Endothelial cell of umbilical vein (primary cell): ENCODE measurements at regions not wholly inside any gene's neighbourhood (a gene's known extent, or its start where the extent isn't known, plus 50 kb on each side); places are given as distances from the start of the nearest gene placed in this dataset.

Source experiments
- BruUV-seq: library from RNA; stranded (reverse); fragments of 400-500 nt; replicated peaks from 2 replicates; lab custom pipeline; 2021; lab: Mats Ljungman, UMichigan
- CTCF ChIA-PET: fragments of 300-600, 350-600 bp; sonication (Branson Sonifier 250); formaldehyde crosslinking; loops from one replicate; lab custom pipeline; 2021; ENCODE audit warnings: antibody characterized with exemption, inconsistent platforms; lab: Charles Lee
- POLR2A ChIA-PET: fragments of 300-600, 350-600 bp; sonication (Branson Sonifier 250); formaldehyde crosslinking; loops from one replicate; lab custom pipeline; 2021; ENCODE audit warnings: antibody characterized with exemption, inconsistent platforms; lab: Charles Lee
- DNase-seq: peaks from one replicate; pipeline ENCODE4 v3.0.0-alpha.2; 2011; ENCODE audit warnings: low read depth, low spot score
- FAIRE-seq: peaks from 2 replicates; lab custom pipeline; 2011; peaks lifted over from hg19 to GRCh38; lab: Jason Lieb, UNC
- H2AFZ ChIP-seq: 2 replicates; pipeline ENCODE4 v1.6.0; 2012; ENCODE audit warnings: low read depth, low read length, control low read depth, inconsistent platforms
- H3K27ac ChIP-seq: 2 replicates; pipeline ENCODE4 v1.5.1; 2011; ENCODE audit warnings: low read depth, mild to moderate bottlenecking, control low read depth, low read length, moderate library complexity; ENCODE audit not compliant: insufficient read depth
- H3K27me3 ChIP-seq, 2 experiments: 2 replicates each; pipeline versions ENCODE4 v1.6.0 to v1.6.1; 2011; ENCODE audit warnings: low read length in 2 of 2, mixed read lengths in 1 of 2; ENCODE audit not compliant: control insufficient read depth in 2 of 2, insufficient read depth in 2 of 2
- H3K36me3 ChIP-seq, 2 experiments: 2 replicates in 1 of 2; 3 replicates in 1 of 2; pipeline ENCODE4 v1.5.1; 2011; ENCODE audit warnings: low read length in 2 of 2, mild to moderate bottlenecking in 1 of 2, moderate library complexity in 1 of 2; ENCODE audit not compliant: control insufficient read depth in 2 of 2, insufficient read depth in 2 of 2; ENCODE audit errors: extremely low read depth in 1 of 2
- H3K4me1 ChIP-seq: 3 replicates; pipeline ENCODE4 v1.5.1; 2011; ENCODE audit warnings: mild to moderate bottlenecking, low read length; ENCODE audit not compliant: control insufficient read depth, insufficient read depth; ENCODE audit errors: extremely low read depth
- H3K4me2 ChIP-seq: 2 replicates; pipeline ENCODE4 v1.6.1; 2011; ENCODE audit warnings: low read length, control low read depth, mixed read lengths; ENCODE audit not compliant: insufficient read depth
- H3K4me3 ChIP-seq, 3 experiments: fragments of 200-600 bp in 1 of 3; sonication (generic), shearing (Covaris generic) in 1 of 3; replicated peaks in 1 of 3; 2 replicates each; pipeline ENCODE4 v1.5.1; 2011 to 2016; ENCODE audit warnings: control low read depth in 3 of 3, low read length in 3 of 3, mild to moderate bottlenecking in 2 of 3, inconsistent platforms in 1 of 3, low read depth in 1 of 3, moderate library complexity in 1 of 3; ENCODE audit not compliant: insufficient read depth in 1 of 3
- H3K79me2 ChIP-seq: 2 replicates; pipeline ENCODE4 v1.6.0; 2012; ENCODE audit warnings: low read length, inconsistent platforms; ENCODE audit not compliant: control insufficient read depth, insufficient read depth
- H3K9ac ChIP-seq: replicated peaks from 2 replicates; pipeline ENCODE3; 2011; ENCODE audit warnings: low read length, control low read depth; ENCODE audit not compliant: insufficient read depth; ENCODE audit errors: extremely low read depth
- H3K9me1 ChIP-seq: replicated peaks from 3 replicates; pipeline ENCODE4 v1.6.0; 2011; ENCODE audit warnings: mild to moderate bottlenecking, low read length; ENCODE audit not compliant: control insufficient read depth, insufficient read depth; ENCODE audit errors: extremely low read depth
- H3K9me3 ChIP-seq: replicated peaks from 2 replicates; pipeline ENCODE4 v1.5.1; 2012; ENCODE audit warnings: low read length, inconsistent platforms; ENCODE audit not compliant: control insufficient read depth, insufficient read depth
- H4K20me1 ChIP-seq: replicated peaks from 2 replicates; pipeline ENCODE3; 2011; ENCODE audit warnings: mild to moderate bottlenecking, low read length; ENCODE audit not compliant: control insufficient read depth, insufficient read depth; ENCODE audit errors: extremely low read depth
- EZH2 ChIP-seq: IDR thresholded peaks from 2 replicates; pipeline ENCODE4 v1.6.1; 2012; ENCODE audit warnings: borderline replicate concordance, low read depth, mild to moderate bottlenecking, moderate library complexity, low read length, inconsistent platforms; ENCODE audit not compliant: severe bottlenecking
- FOS ChIP-seq: IDR thresholded peaks from 2 replicates; pipeline ENCODE4 v1.6.1; 2011; ENCODE audit warnings: mild to moderate bottlenecking, low read length, moderate library complexity, borderline replicate concordance; ENCODE audit not compliant: insufficient read depth
- GATA2 ChIP-seq: IDR thresholded peaks from 2 replicates; pipeline ENCODE4 v1.7.0; 2011; ENCODE audit warnings: low read depth, mild to moderate bottlenecking, moderate library complexity, mixed read lengths, low read length; ENCODE audit not compliant: insufficient read length, insufficient read depth
- JUN ChIP-seq: IDR thresholded peaks from 2 replicates; pipeline ENCODE4 v1.6.1; 2011; ENCODE audit warnings: borderline replicate concordance, low read depth; ENCODE audit not compliant: insufficient read length, insufficient read depth
- MYC ChIP-seq: IDR thresholded peaks from one replicate; pipeline ENCODE4 v1.6.1; 2011; ENCODE audit warnings: mild to moderate bottlenecking, low read depth, low read length
- POLR2A ChIP-seq: IDR thresholded peaks from 2 replicates; pipeline ENCODE4 v1.6.1; 2012; ENCODE audit warnings: low read depth, mild to moderate bottlenecking, control low read depth, low read length
- POLR2AphosphoS5 ChIP-seq: IDR thresholded peaks from 2 replicates; pipeline ENCODE4 v1.6.1; 2012; ENCODE audit warnings: low read depth, mild to moderate bottlenecking, control low read depth, low read length, moderate library complexity; ENCODE audit not compliant: insufficient read depth
- dilution Hi-C: fragments of 300-500 bp; cut with MboI; formaldehyde crosslinking; loops from one replicate; pipeline ENCODE4 v1.15.0; 2019; ENCODE audit warnings: low sequenced_read_pairs; ENCODE audit not compliant: extremely low pct_ligation_motif_present
- intact Hi-C: fragments of 100-400 bp; cut with micrococcal nuclease; formaldehyde crosslinking; loops from one replicate; pipeline ENCODE4 v1.10.0; 2022
- TF ChIP-seq, protein P1 (sequence below), 2 donors: IDR thresholded peaks; 1 replicate in 1 of 2; 2 replicates in 1 of 2; pipeline ENCODE4 v1.5.1; 2011; ENCODE audit warnings: low read length in 2 of 2, mild to moderate bottlenecking in 2 of 2, moderate library complexity in 2 of 2, control low read depth in 1 of 2, inconsistent platforms in 1 of 2, low read depth in 1 of 2; ENCODE audit not compliant: insufficient read depth in 1 of 2; ENCODE audit errors: extremely low read depth in 1 of 2
- TF ChIP-seq, protein P2 (sequence below): IDR thresholded peaks from 2 replicates; pipeline ENCODE4 v1.6.1; 2011; ENCODE audit not compliant: insufficient read depth, insufficient read length

DNA sequence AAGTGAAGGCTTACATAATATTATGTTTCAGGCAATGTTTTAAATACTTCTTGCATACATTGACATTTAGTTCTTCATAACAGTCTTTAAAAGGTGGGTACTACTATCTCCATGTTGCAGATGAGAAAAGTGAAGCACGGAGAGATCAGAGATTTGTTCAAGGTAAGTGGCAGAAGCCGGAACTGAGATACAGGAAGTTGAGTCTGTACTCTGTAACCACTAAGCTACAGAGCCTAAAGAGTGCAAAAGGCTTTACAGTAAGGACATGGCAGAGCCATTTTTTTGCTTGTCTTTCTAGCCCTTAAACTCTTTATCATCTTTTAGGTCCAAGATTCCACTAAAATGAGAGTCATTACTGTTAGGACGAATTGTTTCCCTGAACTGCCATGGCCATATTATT, 186.5 kb upstream of the PEX5L start:
- DNase-seq (no peak), FAIRE-seq (no peak)
- no TSS peak for BruUV-seq
- Histone ChIP-seq H3K9me3 (peaks cover 3% of the 10 kb centered on the region), H2AFZ (no peak overlapping the region), H3K4me3 (no peak overlapping the region), H3K27me3 (no peaks in the 10 kb centered on the region), H3K4me2 (no peak overlapping the region), H3K79me2 (no peaks in the 10 kb centered on the region), H3K9me1 (no peaks in the 10 kb centered on the region), H3K36me3 (no peaks in the 10 kb centered on the region), H4K20me1 (no peaks in the 10 kb centered on the region), H3K9ac (no peak overlapping the region), H3K27ac (no peak overlapping the region), H3K4me1 (no peaks in the 10 kb centered on the region)
- TF ChIP-seq, protein P1, sequence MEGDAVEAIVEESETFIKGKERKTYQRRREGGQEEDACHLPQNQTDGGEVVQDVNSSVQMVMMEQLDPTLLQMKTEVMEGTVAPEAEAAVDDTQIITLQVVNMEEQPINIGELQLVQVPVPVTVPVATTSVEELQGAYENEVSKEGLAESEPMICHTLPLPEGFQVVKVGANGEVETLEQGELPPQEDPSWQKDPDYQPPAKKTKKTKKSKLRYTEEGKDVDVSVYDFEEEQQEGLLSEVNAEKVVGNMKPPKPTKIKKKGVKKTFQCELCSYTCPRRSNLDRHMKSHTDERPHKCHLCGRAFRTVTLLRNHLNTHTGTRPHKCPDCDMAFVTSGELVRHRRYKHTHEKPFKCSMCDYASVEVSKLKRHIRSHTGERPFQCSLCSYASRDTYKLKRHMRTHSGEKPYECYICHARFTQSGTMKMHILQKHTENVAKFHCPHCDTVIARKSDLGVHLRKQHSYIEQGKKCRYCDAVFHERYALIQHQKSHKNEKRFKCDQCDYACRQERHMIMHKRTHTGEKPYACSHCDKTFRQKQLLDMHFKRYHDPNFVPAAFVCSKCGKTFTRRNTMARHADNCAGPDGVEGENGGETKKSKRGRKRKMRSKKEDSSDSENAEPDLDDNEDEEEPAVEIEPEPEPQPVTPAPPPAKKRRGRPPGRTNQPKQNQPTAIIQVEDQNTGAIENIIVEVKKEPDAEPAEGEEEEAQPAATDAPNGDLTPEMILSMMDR (IDR thresholded peaks at IDR 0.05; ENCODE audit: extremely low read depth in 1 of 2, insufficient read depth in 1 of 2, low read depth in 1 of 2, low read length in 2 of 2): no peak
- TF ChIP-seq POLR2A (no peak), GATA2 (no peak), EZH2 (no peak), MYC (no peak), POLR2AphosphoS5 (no peak), FOS (no peak), JUN (no peak)
- TF ChIP-seq, protein P2, sequence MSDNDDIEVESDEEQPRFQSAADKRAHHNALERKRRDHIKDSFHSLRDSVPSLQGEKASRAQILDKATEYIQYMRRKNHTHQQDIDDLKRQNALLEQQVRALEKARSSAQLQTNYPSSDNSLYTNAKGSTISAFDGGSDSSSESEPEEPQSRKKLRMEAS: no peak
- CTCF ChIA-PET: no interaction called here
- dilution Hi-C loops: no loop called here
- intact Hi-C loops: no loop called here
- POLR2A ChIA-PET: no interaction called here
